Adrenal gland (tissue), 5 donors: ENCODE measurements at regions not wholly inside any gene's neighbourhood (a gene's known extent, or its start where the extent isn't known, plus 50 kb on each side); places are given as distances from the start of the nearest gene placed in this dataset.

Experiments
- CTCF ChIP-seq, 6 experiments: fragments of 450-650 bp in 4 of 6; fragments of 200-600 bp in 2 of 6; sonication (generic) in 1 of 6; IDR thresholded peaks; 1 replicate in 5 of 6; 2 replicates in 1 of 6; pipeline versions ENCODE4 v1.5.1 to v1.8.0; 2016 to 2021; ENCODE audit warnings: antibody characterized with exemption in 6 of 6, mild to moderate bottlenecking in 2 of 6, moderate library complexity in 1 of 6
- POLR2A ChIP-seq, 2 donors: fragments of 450-650 bp; IDR thresholded peaks; one replicate each; pipeline ENCODE4 v1.6.1; 2017; ENCODE audit warnings: antibody characterized with exemption in 2 of 2, mild to moderate bottlenecking in 2 of 2, moderate library complexity in 1 of 2
- donor health status: DM: no; HTN: no; CAD: no.

GRCh38 chr11:27807596-27807995 is 107.3 kb upstream of the BDNF start:
- TF ChIP-seq CTCF (IDR thresholded peaks at IDR 0.05) (no peak), POLR2A (IDR thresholded peaks at IDR 0.05) (no peak)
